ENCODE measurements at regions not wholly inside any gene's neighbourhood (a gene's known extent, or its start where the extent isn't known, plus 50 kb on each side); places are given as distances from the start of the nearest gene placed in this dataset.
"Not testable (repeated sequence)": the region's sequence is repeated elsewhere in the genome, so short reads cannot be mapped to it uniquely, and the experiment has no call there.

GRCh38 chr17:62300697-62301096, 79.7 kb upstream of the EFCAB3 start:
- no peak for TF ChIP-seq CTCF (IDR thresholded peaks at IDR 0.05)
- no peaks in the 10 kb centered on the region for H3K36me3 ChIP-seq
- intact Hi-C loops (cut with DNase I) = no loop called here
- H3K4me1 ChIP-seq = no peaks in the 10 kb centered on the region
- no peak overlapping the region for H3K4me3 ChIP-seq
- no peak overlapping the region for H3K27ac ChIP-seq
- no peak for DNase-seq (ENCODE audit: low spot score in 2 of 2)
- no peaks in the 10 kb centered on the region for H3K9me3 ChIP-seq
- no peaks in the 10 kb centered on the region for H3K27me3 ChIP-seq

- H3K4me3 ChIP-seq; H3K4me1 ChIP-seq; H3K27ac ChIP-seq; H3K36me3 ChIP-seq; H3K27me3 ChIP-seq; DNase-seq (ENCODE audit: low spot score in 2 of 2); H3K9me3 ChIP-seq; intact Hi-C loops (cut with DNase I): not testable (repeated sequence)
Measured at GRCh38 chr17:62275290-62275689, 105.1 kb upstream of the EFCAB3 start.

GRCh38 chr17:62268361-62268760, 112.0 kb upstream of the EFCAB3 start:
- H3K9me3 ChIP-seq; intact Hi-C loops (cut with DNase I); H3K27me3 ChIP-seq; DNase-seq (ENCODE audit: low spot score in 2 of 2); H3K27ac ChIP-seq; H3K36me3 ChIP-seq; H3K4me1 ChIP-seq; H3K4me3 ChIP-seq: not testable (repeated sequence)

- H3K4me3 ChIP-seq; H3K9me3 ChIP-seq; DNase-seq (ENCODE audit: low spot score in 2 of 2); H3K36me3 ChIP-seq; H3K27ac ChIP-seq; intact Hi-C loops (cut with DNase I); H3K4me1 ChIP-seq; H3K27me3 ChIP-seq: not testable (repeated sequence)
Measured at GRCh38 chr17:62264974-62265373, 115.4 kb upstream of the EFCAB3 start.

GRCh38 chr17:62255791-62256190, 124.6 kb upstream of the EFCAB3 start:
- H3K9me3 ChIP-seq; H3K36me3 ChIP-seq; H3K27me3 ChIP-seq; H3K4me3 ChIP-seq; DNase-seq (ENCODE audit: low spot score in 2 of 2); intact Hi-C loops (cut with DNase I); H3K27ac ChIP-seq; H3K4me1 ChIP-seq: not testable (repeated sequence)

- H3K27me3 ChIP-seq; DNase-seq (ENCODE audit: low spot score in 2 of 2); H3K4me3 ChIP-seq; H3K27ac ChIP-seq; H3K4me1 ChIP-seq; H3K9me3 ChIP-seq; H3K36me3 ChIP-seq; intact Hi-C loops (cut with DNase I): not testable (repeated sequence)
Measured at GRCh38 chr17:62242076-62242475, 138.3 kb upstream of the EFCAB3 start.

- H3K4me1 ChIP-seq; intact Hi-C loops (cut with DNase I); H3K27ac ChIP-seq; H3K4me3 ChIP-seq; H3K9me3 ChIP-seq; H3K27me3 ChIP-seq; DNase-seq (ENCODE audit: low spot score in 2 of 2); H3K36me3 ChIP-seq: not testable (repeated sequence)
Measured at GRCh38 chr17:62239569-62239968, 140.8 kb upstream of the EFCAB3 start.

- H3K27me3 ChIP-seq; H3K4me1 ChIP-seq; H3K36me3 ChIP-seq; H3K4me3 ChIP-seq; H3K9me3 ChIP-seq; DNase-seq (ENCODE audit: low spot score in 2 of 2); intact Hi-C loops (cut with DNase I); H3K27ac ChIP-seq: not testable (repeated sequence)
Measured at GRCh38 chr17:62238551-62239338, 141.6 kb upstream of the EFCAB3 start.

GRCh38 chr17:62233822-62234481, 146.4 kb upstream of the EFCAB3 start:
- DNase-seq (ENCODE audit: low spot score in 2 of 2); H3K4me1 ChIP-seq; H3K4me3 ChIP-seq; H3K27me3 ChIP-seq; H3K36me3 ChIP-seq; H3K27ac ChIP-seq; intact Hi-C loops (cut with DNase I); H3K9me3 ChIP-seq: not testable (repeated sequence)

- intact Hi-C loops (cut with DNase I); H3K9me3 ChIP-seq; DNase-seq (ENCODE audit: low spot score in 2 of 2); H3K4me3 ChIP-seq; H3K4me1 ChIP-seq; H3K27ac ChIP-seq; H3K27me3 ChIP-seq; H3K36me3 ChIP-seq: not testable (repeated sequence)
Measured at GRCh38 chr17:62231293-62231692, 149.1 kb upstream of the EFCAB3 start.

- H3K9me3 ChIP-seq; H3K27me3 ChIP-seq; DNase-seq (ENCODE audit: low spot score in 2 of 2); H3K36me3 ChIP-seq; H3K4me1 ChIP-seq; H3K27ac ChIP-seq; intact Hi-C loops (cut with DNase I); H3K4me3 ChIP-seq: not testable (repeated sequence)
Measured at GRCh38 chr17:62226610-62227240, 153.6 kb upstream of the EFCAB3 start.

- intact Hi-C loops (cut with DNase I); DNase-seq (ENCODE audit: low spot score in 2 of 2); H3K36me3 ChIP-seq; H3K27ac ChIP-seq; H3K4me3 ChIP-seq; H3K4me1 ChIP-seq; H3K9me3 ChIP-seq; H3K27me3 ChIP-seq: not testable (repeated sequence)
Measured at GRCh38 chr17:62223585-62223984, 156.8 kb upstream of the EFCAB3 start.
